Osteoblast (primary cell): ENCODE measurements at regions not wholly inside any gene's neighbourhood (a gene's known extent, or its start where the extent isn't known, plus 50 kb on each side); places are given as distances from the start of the nearest gene placed in this dataset.

ENCODE experiments used
- DNase-seq: peaks from one replicate; pipeline ENCODE4 v3.0.0; 2011; ENCODE audit warnings: low spot score, mixed read lengths; ENCODE audit not compliant: insufficient read length; ENCODE audit errors: missing footprints
- H2AFZ ChIP-seq: 2 replicates; pipeline ENCODE4 v1.6.0; 2011; ENCODE audit warnings: mild to moderate bottlenecking, low read length
- H3K27ac ChIP-seq: 2 replicates; pipeline ENCODE4 v1.5.1; 2011; ENCODE audit warnings: mild to moderate bottlenecking, low read depth, low read length, moderate library complexity
- H3K27me3 ChIP-seq: 2 replicates; pipeline ENCODE4 v1.6.0; 2012; ENCODE audit warnings: mild to moderate bottlenecking, control low read depth, inconsistent platforms, low read length, moderate library complexity; ENCODE audit not compliant: insufficient read depth
- H3K36me3 ChIP-seq: 2 replicates; pipeline ENCODE4 v1.5.1; 2011; ENCODE audit warnings: mild to moderate bottlenecking, low read length, control low read depth, moderate library complexity; ENCODE audit not compliant: insufficient read depth
- H3K4me1 ChIP-seq: 2 replicates; pipeline ENCODE4 v1.5.1; 2011; ENCODE audit warnings: mild to moderate bottlenecking, low read length, control low read depth, moderate library complexity; ENCODE audit not compliant: insufficient read depth
- H3K4me2 ChIP-seq: 2 replicates; pipeline ENCODE4 v1.6.0; 2011; ENCODE audit warnings: mild to moderate bottlenecking, low read length; ENCODE audit not compliant: insufficient read depth
- H3K4me3 ChIP-seq: fragments of 200-600 bp; sonication (generic); 3 replicates; pipeline ENCODE4 v1.5.1; 2012; ENCODE audit warnings: mild to moderate bottlenecking, low read length, inconsistent platforms; ENCODE audit not compliant: insufficient read depth
- H3K79me2 ChIP-seq: 2 replicates; pipeline ENCODE4 v1.6.0; 2012; ENCODE audit warnings: mild to moderate bottlenecking, low read length, control low read depth, inconsistent platforms; ENCODE audit not compliant: insufficient read depth
- H3K9me3 ChIP-seq: 2 replicates; pipeline ENCODE4 v1.5.1; 2011; ENCODE audit warnings: low read depth, low read length, control low read depth
- H4K20me1 ChIP-seq: 2 replicates; pipeline ENCODE4 v1.6.0; 2012; ENCODE audit warnings: mild to moderate bottlenecking, low read length, control low read depth; ENCODE audit not compliant: insufficient read depth
- TF ChIP-seq, protein P1 (sequence below): IDR thresholded peaks from 2 replicates; pipeline ENCODE4 v1.5.1; 2011; ENCODE audit warnings: mild to moderate bottlenecking, low read depth, low read length, moderate library complexity; ENCODE audit errors: extremely low read depth

DNA sequence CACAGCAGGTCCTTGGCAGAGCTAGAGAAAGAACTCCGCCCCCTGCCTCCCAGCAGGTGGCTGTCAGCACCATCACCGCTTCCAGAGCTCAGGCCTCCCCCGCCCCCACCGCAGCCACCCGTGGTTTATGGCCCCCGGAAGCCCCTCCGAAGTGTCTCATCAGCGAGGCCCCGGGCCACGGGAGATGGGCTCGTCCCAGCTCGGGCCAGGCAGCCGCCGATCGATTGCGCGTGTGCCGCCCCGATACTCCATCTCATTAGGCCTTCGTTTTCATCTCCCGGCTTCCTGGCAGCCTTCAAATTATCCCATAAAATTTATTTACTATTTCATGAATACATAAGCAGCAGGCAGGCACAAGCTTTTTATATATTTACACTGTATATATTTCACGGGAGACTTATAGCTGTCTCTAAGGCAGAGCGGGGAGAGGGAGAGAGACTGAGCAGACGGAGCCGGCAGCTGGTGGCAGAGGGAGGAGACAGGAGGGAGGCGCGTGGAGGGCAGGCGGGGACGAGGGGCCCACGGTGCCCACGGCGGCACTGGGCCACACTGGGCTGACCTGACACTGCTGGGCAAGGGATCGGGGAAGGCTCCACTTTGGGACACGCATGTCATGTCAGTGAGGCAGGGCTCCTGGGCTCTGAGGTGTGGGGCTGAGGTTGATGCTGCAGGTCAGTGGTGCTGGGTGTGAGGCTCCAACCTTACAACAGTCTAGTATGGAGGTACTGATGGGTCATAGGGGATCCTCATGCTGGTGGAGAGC lies 241.2 kb downstream of the RBM19 start:
- Histone ChIP-seq H2AFZ (no peak overlapping the region), H3K9me3 (no peaks in the 10 kb centered on the region), H3K36me3 (no peaks in the 10 kb centered on the region), H3K79me2 (no peaks in the 10 kb centered on the region), H4K20me1 (peaks cover 2% of the 10 kb centered on the region), H3K27me3 (no peaks in the 10 kb centered on the region), H3K4me1 (no peaks in the 10 kb centered on the region), H3K4me3 (no peak overlapping the region), H3K4me2 (no peak overlapping the region), H3K27ac (no peak overlapping the region)
- TF ChIP-seq, protein P1, sequence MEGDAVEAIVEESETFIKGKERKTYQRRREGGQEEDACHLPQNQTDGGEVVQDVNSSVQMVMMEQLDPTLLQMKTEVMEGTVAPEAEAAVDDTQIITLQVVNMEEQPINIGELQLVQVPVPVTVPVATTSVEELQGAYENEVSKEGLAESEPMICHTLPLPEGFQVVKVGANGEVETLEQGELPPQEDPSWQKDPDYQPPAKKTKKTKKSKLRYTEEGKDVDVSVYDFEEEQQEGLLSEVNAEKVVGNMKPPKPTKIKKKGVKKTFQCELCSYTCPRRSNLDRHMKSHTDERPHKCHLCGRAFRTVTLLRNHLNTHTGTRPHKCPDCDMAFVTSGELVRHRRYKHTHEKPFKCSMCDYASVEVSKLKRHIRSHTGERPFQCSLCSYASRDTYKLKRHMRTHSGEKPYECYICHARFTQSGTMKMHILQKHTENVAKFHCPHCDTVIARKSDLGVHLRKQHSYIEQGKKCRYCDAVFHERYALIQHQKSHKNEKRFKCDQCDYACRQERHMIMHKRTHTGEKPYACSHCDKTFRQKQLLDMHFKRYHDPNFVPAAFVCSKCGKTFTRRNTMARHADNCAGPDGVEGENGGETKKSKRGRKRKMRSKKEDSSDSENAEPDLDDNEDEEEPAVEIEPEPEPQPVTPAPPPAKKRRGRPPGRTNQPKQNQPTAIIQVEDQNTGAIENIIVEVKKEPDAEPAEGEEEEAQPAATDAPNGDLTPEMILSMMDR = no peak
- no peak for DNase-seq

DNA sequence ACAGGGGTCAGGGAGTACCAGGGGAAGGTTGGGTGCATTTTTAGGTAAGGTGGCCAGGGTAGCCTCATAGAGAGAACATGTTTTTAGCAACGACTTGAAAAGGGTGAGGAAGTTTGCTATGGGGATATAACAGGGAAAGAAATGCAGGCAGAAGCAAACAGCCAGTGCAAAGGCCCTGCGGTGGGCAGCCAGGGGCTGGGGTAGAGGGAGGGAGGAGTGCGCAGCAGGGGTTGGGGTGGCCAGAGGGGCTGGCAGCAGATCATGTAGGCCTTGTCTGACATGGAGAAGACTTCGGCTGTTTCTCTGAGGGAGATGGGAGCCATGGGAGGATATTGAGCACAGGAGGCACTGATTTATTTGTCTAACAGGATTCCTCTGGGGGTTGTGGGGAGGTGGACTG lies 242.5 kb downstream of the RBM19 start:
- H3K36me3 ChIP-seq = no peaks in the 10 kb centered on the region
- no peaks in the 10 kb centered on the region for H3K4me1 ChIP-seq
- H3K4me2 ChIP-seq = no peak overlapping the region
- no peaks in the 10 kb centered on the region for H3K27me3 ChIP-seq
- H3K9me3 ChIP-seq = no peaks in the 10 kb centered on the region
- H3K27ac ChIP-seq = no peak overlapping the region
- DNase-seq = no peak
- no peak overlapping the region for H2AFZ ChIP-seq
- peaks cover 2% of the 10 kb centered on the region for H4K20me1 ChIP-seq
- H3K79me2 ChIP-seq = no peaks in the 10 kb centered on the region
- no peak overlapping the region for H3K4me3 ChIP-seq
- TF ChIP-seq, protein P1 = no peak

DNA sequence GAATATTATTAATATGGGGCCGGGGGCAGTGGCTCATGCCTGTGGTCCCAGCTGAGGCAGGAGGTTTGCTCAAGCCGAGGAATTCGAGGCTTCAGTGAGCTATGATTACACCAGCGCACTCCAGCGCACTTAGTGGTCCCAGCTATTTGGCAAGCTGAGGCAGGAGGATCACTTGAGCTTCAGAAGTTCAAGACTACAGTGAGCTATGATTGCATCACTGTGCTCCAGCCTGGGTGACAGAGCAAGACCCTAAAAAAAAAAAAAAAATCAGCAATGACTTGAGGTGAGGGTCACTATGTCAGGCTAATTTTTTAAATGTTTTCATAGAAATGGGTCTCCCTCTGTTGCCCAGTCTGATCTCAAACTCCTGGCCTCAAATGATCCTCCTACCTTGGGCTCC lies 243.4 kb downstream of the RBM19 start:
- Histone ChIP-seq H3K9me3 (no peaks in the 10 kb centered on the region), H2AFZ (no peak overlapping the region), H4K20me1 (peaks cover 2% of the 10 kb centered on the region), H3K4me2 (no peak overlapping the region), H3K27ac (no peak overlapping the region), H3K4me1 (no peaks in the 10 kb centered on the region), H3K27me3 (no peaks in the 10 kb centered on the region), H3K4me3 (no peak overlapping the region), H3K79me2 (no peaks in the 10 kb centered on the region), H3K36me3 (no peaks in the 10 kb centered on the region)
- TF ChIP-seq, protein P1 = no peak
- DNase-seq = no peak

DNA sequence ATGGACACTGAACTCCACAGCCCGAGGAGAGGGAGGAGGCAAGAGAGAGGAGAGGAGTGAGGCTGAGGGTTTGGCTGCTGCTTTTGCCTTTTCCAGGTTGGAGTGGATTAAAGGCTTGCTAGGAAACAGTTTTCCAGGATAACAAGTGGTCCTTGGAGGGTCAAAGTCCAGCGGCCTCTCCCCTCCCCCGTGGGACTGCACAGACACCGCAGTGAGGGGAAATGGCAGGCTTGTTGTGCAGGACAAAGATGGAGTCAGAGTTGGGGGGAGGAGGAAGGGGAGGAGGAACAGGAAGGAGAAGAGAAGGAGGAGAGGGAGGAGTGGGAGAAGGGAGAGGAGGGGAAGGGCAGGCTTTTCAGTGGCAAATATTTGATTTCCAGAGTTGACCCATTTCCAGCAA lies 245.5 kb downstream of the RBM19 start:
- TF ChIP-seq, protein P1 = no peak
- no peak for DNase-seq
- Histone ChIP-seq H3K4me2 (no peak overlapping the region), H4K20me1 (no peaks in the 10 kb centered on the region), H3K9me3 (no peaks in the 10 kb centered on the region), H3K4me1 (no peaks in the 10 kb centered on the region), H3K79me2 (no peaks in the 10 kb centered on the region), H3K27ac (no peak overlapping the region), H3K36me3 (no peaks in the 10 kb centered on the region), H2AFZ (no peak overlapping the region), H3K27me3 (no peaks in the 10 kb centered on the region), H3K4me3 (no peak overlapping the region)
